HUES48 (cell line): ENCODE measurements at regions not wholly inside any gene's neighbourhood (a gene's known extent, or its start where the extent isn't known, plus 50 kb on each side); places are given as distances from the start of the nearest gene placed in this dataset.

Source experiments
- H3K27ac ChIP-seq: one replicate; pipeline ENCODE4 v1.7.0; 2013; ENCODE audit warnings: low read depth, low read length, inconsistent platforms
- H3K27me3 ChIP-seq: 2 replicates; pipeline ENCODE4 v1.6.1; 2013; ENCODE audit warnings: mild to moderate bottlenecking, low read length; ENCODE audit not compliant: control insufficient read depth, insufficient read depth
- H3K36me3 ChIP-seq: 2 replicates; pipeline ENCODE4 v1.6.1; 2013; ENCODE audit warnings: low read length; ENCODE audit not compliant: control insufficient read depth, insufficient read depth
- H3K4me1 ChIP-seq: 2 replicates; pipeline ENCODE4 v1.6.1; 2013; ENCODE audit warnings: mild to moderate bottlenecking, low read length; ENCODE audit not compliant: control insufficient read depth, insufficient read depth
- H3K4me3 ChIP-seq: 2 replicates; pipeline ENCODE4 v1.5.1; 2013; ENCODE audit warnings: mild to moderate bottlenecking, low read depth, low read length
- H3K9ac ChIP-seq: 2 replicates; pipeline ENCODE4 v1.6.1; 2013; ENCODE audit warnings: mild to moderate bottlenecking, low read depth, low read length, moderate library complexity
- H3K9me3 ChIP-seq: 2 replicates; pipeline ENCODE4 v1.6.1; 2013; ENCODE audit warnings: low read length; ENCODE audit not compliant: control insufficient read depth, insufficient read depth

DNA sequence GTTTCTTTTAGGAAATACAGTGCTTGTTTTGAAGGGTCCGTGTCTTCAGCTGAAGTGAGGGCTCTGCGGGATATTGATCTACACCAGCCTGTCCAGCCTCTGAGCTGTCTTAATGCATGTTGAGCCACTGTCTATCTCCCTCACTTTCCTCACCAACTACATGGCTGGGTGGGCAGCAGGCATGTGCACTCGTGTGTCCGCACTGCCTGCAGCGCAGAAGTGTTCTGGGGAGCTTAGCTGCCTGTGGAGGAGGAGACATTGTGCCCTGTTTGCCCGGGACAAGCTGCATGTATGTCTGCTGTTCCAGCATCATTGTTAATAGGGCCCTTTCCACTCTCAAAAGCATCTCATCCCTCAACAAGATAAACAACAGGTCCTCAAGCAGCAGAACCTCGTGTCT lies 133.1 kb upstream of the EEPD1 start:
- Histone ChIP-seq H3K27me3 (no peaks in the 10 kb centered on the region), H3K27ac (no peak overlapping the region), H3K36me3 (no peaks in the 10 kb centered on the region), H3K4me3 (no peak overlapping the region), H3K9ac (no peak overlapping the region), H3K9me3 (no peaks in the 10 kb centered on the region), H3K4me1 (no peaks in the 10 kb centered on the region)

- Histone ChIP-seq H3K4me3 (no peak overlapping the region), H3K9ac (no peak overlapping the region)
These were observed 131.7 kb upstream of the EEPD1 start for GRCh38 chr7:36021367-36021766.

GRCh38 chr7:36021917-36022550 lies 131.0 kb upstream of the EEPD1 start:
- no peak overlapping the region for H3K4me3 ChIP-seq
- H3K27ac ChIP-seq, result no peak overlapping the region
- H3K4me1 ChIP-seq, result no peaks in the 10 kb centered on the region
- H3K27me3 ChIP-seq, result no peaks in the 10 kb centered on the region
- no peaks in the 10 kb centered on the region for H3K36me3 ChIP-seq
- no peaks in the 10 kb centered on the region for H3K9me3 ChIP-seq
- H3K9ac ChIP-seq, result no peak overlapping the region

More at GRCh38 chr7:36021367-36021766, 131.7 kb upstream of the EEPD1 start:
- no peaks in the 10 kb centered on the region for H3K9me3 ChIP-seq
- no peaks in the 10 kb centered on the region for H3K36me3 ChIP-seq
- no peaks in the 10 kb centered on the region for H3K27me3 ChIP-seq
- H3K4me1 ChIP-seq, result no peaks in the 10 kb centered on the region
- H3K27ac ChIP-seq, result no peak overlapping the region

DNA sequence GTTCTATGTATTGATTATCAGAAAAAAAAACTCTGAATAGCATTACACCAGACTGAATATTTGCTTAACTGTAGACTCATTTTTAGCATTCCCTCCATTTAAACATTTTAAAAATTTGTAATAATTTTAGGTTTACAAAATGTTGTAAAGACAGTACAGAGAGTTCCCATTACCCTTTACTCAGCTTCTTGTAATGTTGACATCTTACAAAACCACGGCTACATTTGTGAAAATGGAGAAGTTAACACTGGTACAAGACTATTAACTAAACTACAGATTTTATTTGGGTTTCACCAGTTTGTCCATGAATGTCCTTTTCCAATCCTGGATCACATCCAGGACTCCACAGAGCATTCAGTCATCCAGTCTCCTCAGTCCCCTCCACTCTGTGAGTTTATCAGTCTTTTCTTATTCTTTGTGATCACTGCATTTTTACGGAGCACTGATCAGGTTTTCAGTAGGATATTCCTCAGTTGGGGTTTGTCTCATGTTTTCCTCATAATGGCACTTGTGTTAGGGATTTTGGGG lies 130.0 kb upstream of the EEPD1 start:
- Histone ChIP-seq H3K9me3 (no peaks in the 10 kb centered on the region), H3K4me3 (no peak overlapping the region), H3K27ac (no peak overlapping the region), H3K36me3 (no peaks in the 10 kb centered on the region), H3K9ac (no peak overlapping the region), H3K4me1 (no peaks in the 10 kb centered on the region), H3K27me3 (no peaks in the 10 kb centered on the region)

DNA sequence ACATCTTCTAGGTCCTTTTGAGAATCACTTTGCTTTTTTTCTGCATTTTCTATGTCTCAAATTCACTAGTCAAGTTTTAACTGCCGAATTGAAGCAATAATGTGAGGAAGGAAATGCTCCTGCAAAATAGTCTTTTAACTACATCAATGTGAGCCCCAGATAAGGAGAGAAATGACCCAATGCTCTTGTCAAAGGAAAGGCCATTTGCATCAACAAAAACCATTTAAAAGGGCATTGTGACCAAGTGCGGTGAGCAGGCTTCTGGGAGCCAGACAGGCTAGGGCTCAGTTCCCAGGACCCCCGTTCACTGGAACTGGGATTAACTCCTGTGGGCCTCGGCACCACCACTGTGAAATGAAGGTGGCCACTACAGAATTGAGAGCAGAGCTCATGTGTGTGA lies 127.9 kb upstream of the EEPD1 start:
- Histone ChIP-seq H3K4me1 (no peaks in the 10 kb centered on the region), H3K36me3 (no peaks in the 10 kb centered on the region), H3K9me3 (no peaks in the 10 kb centered on the region), H3K9ac (no peak overlapping the region), H3K4me3 (no peak overlapping the region), H3K27ac (no peak overlapping the region), H3K27me3 (no peaks in the 10 kb centered on the region)

GRCh38 chr7:36029311-36029710 lies 123.7 kb upstream of the EEPD1 start:
- no peaks in the 10 kb centered on the region for H3K27me3 ChIP-seq

DNA sequence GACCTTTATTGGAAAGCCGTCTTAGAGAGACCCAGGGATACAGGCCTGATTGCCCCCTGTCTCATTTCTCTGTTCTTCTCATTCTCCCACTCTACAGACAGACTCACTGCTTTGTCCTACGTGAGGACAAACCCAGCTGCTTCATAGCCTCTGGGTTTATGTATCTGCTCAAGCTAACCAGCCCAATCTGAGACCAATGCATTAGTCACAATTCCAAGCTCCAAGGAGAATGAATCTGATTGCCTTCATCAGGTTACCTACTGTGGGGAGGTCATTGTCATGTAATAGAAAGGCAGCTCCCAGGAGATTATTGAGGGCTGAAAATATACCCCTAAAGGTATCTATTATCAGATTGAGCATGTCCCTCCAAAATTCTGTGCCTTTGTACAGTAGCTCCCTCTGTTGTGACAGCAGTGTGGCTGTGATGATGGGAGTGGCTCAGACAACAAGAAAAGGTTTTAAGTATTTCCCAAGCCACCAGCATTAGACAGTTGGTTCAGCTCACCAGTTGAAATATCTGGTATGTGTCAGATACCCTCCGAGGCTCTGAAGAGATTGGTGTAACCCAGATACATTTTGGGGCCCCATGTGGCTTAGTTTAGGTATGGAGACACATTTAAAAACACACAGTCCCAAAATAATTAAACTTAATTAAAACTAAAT lies 123.1 kb upstream of the EEPD1 start:
- no peak overlapping the region for H3K9ac ChIP-seq
- no peaks in the 10 kb centered on the region for H3K27me3 ChIP-seq
- H3K4me1 ChIP-seq, result no peaks in the 10 kb centered on the region
- H3K9me3 ChIP-seq, result no peaks in the 10 kb centered on the region
- no peak overlapping the region for H3K27ac ChIP-seq
- no peaks in the 10 kb centered on the region for H3K36me3 ChIP-seq
- no peak overlapping the region for H3K4me3 ChIP-seq

More at GRCh38 chr7:36029311-36029710, 123.7 kb upstream of the EEPD1 start:
- H3K4me3 ChIP-seq, result no peak overlapping the region
- no peaks in the 10 kb centered on the region for H3K36me3 ChIP-seq
- no peaks in the 10 kb centered on the region for H3K4me1 ChIP-seq
- no peak overlapping the region for H3K27ac ChIP-seq
- no peak overlapping the region for H3K9ac ChIP-seq
- H3K9me3 ChIP-seq, result no peaks in the 10 kb centered on the region

- Histone ChIP-seq H3K9ac (no peak overlapping the region), H3K9me3 (no peaks in the 10 kb centered on the region), H3K36me3 (no peaks in the 10 kb centered on the region), H3K4me3 (no peak overlapping the region), H3K27ac (no peak overlapping the region), H3K27me3 (no peaks in the 10 kb centered on the region), H3K4me1 (no peaks in the 10 kb centered on the region)
These were observed 120.7 kb upstream of the EEPD1 start for GRCh38 chr7:36032361-36032818.

DNA sequence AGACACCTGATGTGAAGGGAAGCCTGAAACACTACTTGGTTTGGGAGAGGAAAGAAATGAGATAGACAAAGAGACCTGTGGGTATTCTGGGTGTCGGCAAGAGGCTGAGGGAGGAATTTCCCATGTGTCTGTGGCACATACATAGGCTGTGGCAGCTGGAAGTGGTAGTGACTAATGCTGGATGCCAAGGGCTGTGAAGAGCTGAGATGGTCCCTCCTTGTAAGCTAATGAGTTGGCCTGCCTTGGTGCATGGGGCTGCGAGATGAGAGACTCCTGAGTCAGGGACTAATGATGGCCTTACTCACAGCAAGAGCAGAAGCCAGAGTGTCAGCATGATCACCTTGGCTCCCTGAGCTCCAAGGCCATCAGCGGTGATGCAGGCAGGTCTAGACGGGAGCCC lies 119.0 kb upstream of the EEPD1 start:
- Histone ChIP-seq H3K9ac (no peak overlapping the region), H3K36me3 (no peaks in the 10 kb centered on the region), H3K27me3 (no peaks in the 10 kb centered on the region)

DNA sequence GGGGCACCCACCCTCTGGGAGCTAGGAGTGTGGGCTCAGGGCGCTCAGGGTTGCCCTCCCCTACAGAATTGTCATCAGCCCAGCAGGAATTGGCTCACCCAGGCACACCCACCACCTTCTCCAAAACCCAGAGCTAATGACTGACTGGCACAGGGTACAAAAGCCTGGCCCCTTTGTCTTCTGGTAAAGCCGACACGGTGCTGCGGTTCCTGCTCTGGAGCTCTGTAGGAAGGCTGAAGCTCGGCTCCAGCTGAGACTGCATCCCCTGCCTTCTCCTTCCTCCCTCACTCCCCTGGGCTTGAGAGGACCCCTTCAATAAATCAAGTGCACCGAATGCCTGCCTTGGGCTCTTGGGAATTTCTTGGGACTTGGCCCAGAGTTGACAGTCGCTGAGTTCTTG lies 117.9 kb upstream of the EEPD1 start:
- no peak overlapping the region for H3K4me3 ChIP-seq
- no peak overlapping the region for H3K27ac ChIP-seq
- no peaks in the 10 kb centered on the region for H3K27me3 ChIP-seq
- no peaks in the 10 kb centered on the region for H3K36me3 ChIP-seq
- no peaks in the 10 kb centered on the region for H3K9me3 ChIP-seq
- H3K9ac ChIP-seq, result no peak overlapping the region
- H3K4me1 ChIP-seq, result 0 out of 2 replicates have a peak, but pooled peaks cover under 1% of the 10 kb centered on the region

More for the DNA sequence above, 119.0 kb upstream of the EEPD1 start:
- no peaks in the 10 kb centered on the region for H3K4me1 ChIP-seq
- H3K9me3 ChIP-seq, result no peaks in the 10 kb centered on the region
- H3K27ac ChIP-seq, result no peak overlapping the region
- H3K4me3 ChIP-seq, result no peak overlapping the region

GRCh38 chr7:36036590-36036989 lies 116.5 kb upstream of the EEPD1 start:
- Histone ChIP-seq H3K4me3 (no peak overlapping the region), H3K4me1 (0 out of 2 replicates have a peak, but pooled peaks cover 7% of the 10 kb centered on the region), H3K36me3 (no peaks in the 10 kb centered on the region), H3K27ac (peak overlapping the region; percentile 9), H3K27me3 (no peaks in the 10 kb centered on the region), H3K9ac (no peak overlapping the region), H3K9me3 (no peaks in the 10 kb centered on the region)
